Limb (tissue), 2 donors: ENCODE measurements at regions not wholly inside any gene's neighbourhood (a gene's known extent, or its start where the extent isn't known, plus 50 kb on each side); places are given as distances from the start of the nearest gene placed in this dataset.
"Not testable (repeated sequence)": the region's sequence is repeated elsewhere in the genome, so short reads cannot be mapped to it uniquely, and the experiment has no call there.

Source experiments
- DNase-seq, 2 donors: peaks; one replicate each; pipeline ENCODE4 v3.0.0-alpha.2; 2016; ENCODE audit errors: extremely low spot score in 2 of 2

DNA sequence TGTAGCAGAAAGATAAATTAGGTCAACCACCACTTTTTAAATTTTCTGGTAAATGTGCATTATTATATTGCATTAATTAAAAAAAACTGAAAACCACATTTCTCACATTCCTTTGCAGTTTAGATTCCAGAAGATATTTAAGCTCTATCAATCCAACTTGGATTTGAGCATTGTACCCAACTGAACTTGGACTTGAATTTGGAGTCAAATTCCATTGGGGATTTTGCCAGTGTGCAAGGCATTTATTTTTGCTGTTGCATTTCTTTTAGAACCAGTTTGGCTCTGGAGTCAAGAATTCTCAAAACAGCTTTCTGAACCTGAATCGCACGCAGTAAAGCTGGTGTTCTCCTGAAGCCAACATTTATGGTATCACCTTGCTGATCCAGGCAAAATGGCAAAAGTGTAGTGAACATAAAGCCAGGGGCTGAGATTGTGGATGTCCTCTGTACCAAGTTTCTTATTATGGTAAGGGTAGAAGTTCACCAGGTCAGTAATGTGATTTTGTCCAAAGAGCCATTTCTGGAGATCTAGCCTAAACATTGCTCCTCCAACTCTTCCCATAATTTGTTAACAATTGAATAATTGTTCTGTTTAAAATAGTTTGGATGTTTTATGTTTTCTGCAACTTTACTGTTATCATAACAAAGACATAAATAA lies 890.9 kb downstream of the LRRIQ3 start:
- DNase-seq = no peak

DNA sequence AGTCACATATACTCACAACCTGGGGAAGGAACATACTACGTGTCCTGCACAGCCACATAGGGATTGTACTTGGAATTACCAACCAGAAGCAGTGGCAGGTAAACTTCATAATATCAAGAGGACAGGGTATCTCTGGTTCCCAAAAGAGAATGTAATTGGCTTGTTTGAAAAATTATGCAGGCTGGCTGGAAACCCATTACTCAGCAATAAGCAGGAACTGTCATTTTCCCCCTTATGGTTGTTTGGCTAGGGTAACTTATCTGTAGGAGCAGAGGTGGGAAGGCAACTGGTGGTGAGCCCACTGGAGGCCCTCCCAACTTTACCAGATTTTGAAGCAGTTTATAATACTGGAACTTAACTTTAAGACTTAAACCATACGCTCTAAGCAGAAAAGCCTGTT lies 924.1 kb downstream of the LRRIQ3 start:
- DNase-seq = no peak

GRCh38 chr1:73245196-73245595 lies 952.8 kb downstream of the LRRIQ3 start:
- DNase-seq = not testable (repeated sequence)

DNA sequence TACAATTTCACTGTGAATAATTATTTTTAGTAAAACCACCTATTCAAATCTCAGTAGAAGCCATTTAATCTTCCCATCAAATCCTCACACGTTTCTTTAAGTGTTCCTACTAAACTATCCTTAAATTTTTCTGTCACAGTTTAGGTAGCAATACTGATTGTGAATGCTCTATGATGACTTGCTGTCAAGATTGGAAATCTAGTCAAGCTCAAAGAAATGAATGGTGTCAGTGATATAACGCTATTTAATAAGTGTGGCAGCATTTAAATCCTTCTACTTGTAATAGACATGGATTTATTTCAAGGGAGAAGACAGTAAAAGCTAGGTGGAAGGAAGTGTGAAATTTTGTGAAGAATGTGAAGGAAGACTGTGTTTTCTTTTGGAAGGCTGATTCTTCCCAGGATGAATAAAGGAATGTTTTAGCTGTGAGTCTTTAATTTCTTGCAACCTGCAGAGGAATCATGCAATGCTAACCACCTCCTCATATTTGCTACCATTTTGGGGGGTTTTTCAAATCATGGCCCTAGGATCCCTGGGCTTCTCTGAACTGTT lies 936.7 kb upstream of the NEGR1 start:
- DNase-seq = no peak

DNA sequence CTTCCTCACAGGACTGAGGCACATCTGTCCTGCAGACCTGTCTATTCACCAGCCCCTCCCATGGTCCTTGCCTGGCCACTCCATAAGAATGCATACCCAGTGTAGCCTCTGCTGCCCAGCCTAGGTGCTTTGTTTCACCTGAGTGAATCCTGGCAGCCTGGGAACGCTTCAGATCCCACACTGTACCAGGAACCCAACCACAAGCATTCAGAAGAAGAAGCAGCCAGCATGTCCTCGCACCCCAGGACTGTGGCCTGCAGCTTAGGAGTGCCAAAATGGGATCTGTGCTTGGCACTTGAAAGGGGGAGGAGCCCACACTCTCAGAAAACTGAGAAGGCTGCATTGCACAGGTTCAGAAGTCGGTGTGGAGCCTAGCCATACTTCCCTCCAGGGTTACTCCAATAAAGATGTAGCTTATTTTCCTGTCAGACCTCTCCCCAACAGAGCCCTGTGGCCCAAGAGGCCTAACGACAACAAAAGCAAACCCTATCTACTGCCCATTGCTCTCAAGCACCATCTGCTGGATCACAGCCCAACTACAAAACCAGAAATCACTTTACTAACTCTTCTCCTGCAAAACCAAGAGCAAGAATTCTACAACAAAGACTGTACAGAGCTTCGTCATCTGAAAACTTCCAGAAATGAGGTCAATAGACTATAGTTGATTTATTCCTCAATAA lies 923.1 kb upstream of the NEGR1 start:
- no peak for DNase-seq

DNA sequence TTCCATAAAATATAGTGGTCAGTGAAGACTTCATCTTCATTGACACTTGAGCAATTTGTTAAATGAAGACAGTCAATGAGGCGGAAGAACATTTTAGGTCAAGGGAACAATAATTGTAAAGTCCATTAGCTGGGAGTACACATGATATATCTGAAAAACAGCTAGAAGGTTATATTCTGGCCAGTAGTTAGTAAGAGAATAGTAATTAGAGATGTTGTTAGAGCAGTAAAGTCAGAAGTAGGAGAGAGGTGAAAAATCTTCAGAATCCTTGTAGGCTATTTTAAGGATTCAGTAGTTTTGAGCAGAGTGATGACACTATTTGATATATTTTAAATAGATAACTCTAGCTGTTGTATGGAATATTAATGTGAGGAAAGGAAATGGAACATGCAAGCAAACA lies 915.6 kb upstream of the NEGR1 start:
- DNase-seq = no peak

- DNase-seq = no peak
Measured at GRCh38 chr1:73194965-73195364, 912.6 kb upstream of the NEGR1 start.

DNA sequence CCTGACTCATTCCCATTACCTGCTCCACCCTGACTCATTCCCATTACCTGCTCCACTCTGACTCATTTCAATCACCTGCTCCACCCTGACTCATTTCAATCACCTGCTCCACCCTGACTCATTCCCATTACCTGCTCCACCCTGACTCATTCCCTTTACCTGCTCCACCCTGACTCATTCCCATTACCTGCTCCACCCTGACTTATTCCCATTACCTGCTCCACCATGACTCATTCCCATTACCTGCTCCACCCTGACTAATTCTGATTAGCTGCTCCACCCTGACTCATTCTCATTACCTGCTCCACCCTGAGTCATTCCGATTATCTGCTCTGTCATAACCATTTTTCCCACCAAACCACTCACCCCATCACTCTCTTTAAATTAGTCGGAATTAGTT lies 901.2 kb upstream of the NEGR1 start:
- not testable (repeated sequence) for DNase-seq

GRCh38 chr1:73181190-73181540 lies 898.8 kb upstream of the NEGR1 start:
- DNase-seq = no peak

GRCh38 chr1:73180397-73181189 lies 898.3 kb upstream of the NEGR1 start:
- no peak for DNase-seq

DNA sequence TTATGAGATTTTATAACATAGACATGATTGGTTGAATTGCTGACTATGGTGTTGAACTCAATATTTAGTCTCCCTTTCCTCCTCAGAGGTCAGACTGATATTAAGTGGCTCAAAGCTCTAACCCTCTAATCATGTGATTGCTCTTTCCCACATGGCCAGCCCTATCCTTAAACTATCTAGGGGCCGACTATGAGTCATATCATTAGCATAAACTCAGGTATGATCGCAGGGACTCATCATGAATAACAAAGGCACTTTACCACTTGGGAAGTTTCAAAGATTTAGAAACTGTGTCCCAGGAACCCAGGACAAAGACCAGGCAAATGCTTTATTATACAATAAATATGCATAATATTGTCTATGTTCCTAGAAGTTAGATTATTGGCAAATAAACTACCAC lies 894.6 kb upstream of the NEGR1 start:
- DNase-seq = no peak

DNA sequence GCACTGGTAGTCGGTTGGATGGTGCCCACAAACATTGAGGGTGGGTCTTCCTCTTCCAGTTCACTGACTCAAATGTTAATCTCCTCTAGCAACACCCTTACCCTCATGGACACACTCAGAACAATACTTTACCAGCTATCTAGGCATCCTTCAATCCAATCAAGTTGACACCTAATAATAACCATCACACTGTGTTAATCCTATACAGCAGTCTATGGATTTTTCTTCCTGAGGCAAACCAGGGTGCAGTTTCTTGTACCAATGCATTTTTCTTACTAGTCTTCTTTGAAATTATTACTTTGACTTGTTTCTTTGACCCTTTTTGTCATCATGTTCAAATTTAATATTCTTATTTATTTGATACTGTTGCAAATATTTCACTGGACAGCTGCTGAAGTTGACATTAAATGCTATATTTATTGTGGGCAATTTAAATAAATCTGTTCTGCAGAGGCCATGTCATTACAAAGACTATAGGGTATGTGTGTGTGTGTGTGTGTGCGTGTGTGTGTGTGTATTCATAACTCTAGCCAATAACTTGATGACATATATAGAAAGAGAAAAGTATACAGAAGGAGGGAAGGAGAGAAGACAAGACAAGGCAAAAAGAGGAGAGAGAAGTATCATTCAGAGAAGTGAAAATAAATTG lies 884.8 kb upstream of the NEGR1 start:
- DNase-seq = no peak

DNA sequence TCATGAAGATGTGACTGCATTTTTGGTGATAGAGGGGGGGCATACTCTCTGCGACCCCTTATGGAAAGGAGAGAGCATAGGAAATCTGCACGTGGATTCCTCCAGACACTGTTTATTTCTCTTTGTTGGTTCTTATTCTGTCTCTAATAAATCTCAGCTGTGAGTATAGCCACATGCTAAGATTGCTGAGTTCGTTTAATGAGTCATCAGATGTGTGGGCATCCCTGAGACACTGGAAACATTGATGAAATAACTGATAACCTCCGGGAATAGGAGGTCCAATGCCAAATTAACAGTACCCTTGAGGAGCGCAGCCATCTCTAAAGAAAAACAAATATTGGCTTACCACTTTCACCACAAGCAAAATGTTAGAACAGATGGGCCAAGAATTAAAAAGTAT lies 880.2 kb upstream of the NEGR1 start:
- DNase-seq = no peak

GRCh38 chr1:73161418-73161817 lies 879.1 kb upstream of the NEGR1 start:
- no peak for DNase-seq

DNA sequence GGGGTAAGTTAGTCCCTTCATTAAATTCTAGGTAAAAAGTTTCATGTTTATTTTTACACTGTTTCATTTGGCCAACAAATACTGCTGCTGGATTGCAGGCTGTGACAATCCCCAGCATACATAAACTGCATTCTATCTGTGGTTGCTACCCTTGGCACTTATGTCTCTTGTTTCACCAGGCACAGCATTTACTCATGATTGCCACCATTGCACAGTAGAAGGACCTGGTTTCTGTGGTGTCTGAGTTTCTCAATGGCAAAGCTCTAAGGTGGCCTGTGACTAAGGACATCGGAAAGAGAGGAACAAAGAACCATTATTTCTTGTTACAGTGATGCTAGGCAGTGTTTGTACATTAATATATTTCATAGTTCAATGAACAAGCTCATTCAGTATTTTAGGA lies 878.4 kb upstream of the NEGR1 start:
- DNase-seq = no peak

DNA sequence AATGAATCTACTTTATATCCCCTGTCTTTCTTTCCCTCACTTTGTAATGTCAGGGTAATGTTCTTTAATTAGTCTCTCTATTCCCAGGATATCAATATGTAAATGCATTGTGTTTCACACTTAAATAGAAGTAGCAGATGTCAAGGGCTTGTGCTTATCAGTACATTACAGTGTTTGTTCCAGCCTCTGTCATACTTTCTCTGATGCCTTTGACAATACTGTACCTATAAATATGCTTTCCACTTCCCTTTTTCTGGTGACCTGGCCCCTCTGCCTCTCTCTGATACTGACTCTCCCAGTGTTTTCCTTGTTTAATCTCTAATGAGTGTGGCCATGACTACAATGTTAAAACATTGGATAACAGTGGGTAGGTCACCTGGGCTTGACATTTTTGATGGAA lies 862.0 kb upstream of the NEGR1 start:
- no peak for DNase-seq

GRCh38 chr1:73136975-73137374 lies 854.6 kb upstream of the NEGR1 start:
- DNase-seq = no peak

- no peak for DNase-seq
Measured at GRCh38 chr1:73106931-73107330, 824.6 kb upstream of the NEGR1 start.

GRCh38 chr1:73105755-73106154 lies 823.4 kb upstream of the NEGR1 start:
- DNase-seq = no peak

DNA sequence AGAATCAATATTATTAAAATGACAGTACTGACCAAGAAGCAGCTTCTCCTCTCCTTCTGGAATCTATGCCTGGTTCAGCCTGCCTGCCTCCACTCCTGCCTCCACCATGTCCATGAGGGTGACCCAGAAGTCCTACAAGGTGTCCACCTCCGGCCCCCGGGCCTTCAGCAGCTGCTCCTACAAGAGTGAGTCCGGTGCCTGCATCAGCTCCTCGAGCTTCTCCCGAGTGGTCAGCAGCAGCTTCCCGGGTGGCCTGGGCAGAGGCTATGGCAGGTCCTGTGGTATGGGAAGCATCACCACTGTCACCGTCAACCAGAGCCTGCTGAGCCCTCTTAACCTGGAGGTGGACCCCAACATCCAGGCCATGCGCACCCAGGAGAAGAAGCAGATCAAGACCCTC lies 822.4 kb upstream of the NEGR1 start:
- DNase-seq = no peak

DNA sequence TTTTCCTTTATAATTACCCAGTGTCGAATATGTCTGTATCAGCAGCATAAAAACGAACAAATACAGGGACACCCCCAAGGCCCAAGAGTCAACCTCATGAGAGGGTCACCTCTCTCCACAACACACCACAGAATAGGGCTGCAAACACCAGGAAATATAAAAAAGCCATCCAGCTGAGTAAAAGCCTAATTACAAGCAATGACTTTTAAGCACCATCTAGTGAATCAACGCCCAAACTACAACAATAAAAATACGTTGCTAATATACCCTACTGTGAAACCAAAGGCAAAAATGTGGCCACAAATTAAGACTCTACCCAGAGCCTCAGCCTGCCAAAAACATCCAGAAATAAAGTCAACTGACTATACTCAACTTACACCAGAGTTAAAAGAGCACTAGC lies 817.9 kb upstream of the NEGR1 start:
- DNase-seq = no peak

DNA sequence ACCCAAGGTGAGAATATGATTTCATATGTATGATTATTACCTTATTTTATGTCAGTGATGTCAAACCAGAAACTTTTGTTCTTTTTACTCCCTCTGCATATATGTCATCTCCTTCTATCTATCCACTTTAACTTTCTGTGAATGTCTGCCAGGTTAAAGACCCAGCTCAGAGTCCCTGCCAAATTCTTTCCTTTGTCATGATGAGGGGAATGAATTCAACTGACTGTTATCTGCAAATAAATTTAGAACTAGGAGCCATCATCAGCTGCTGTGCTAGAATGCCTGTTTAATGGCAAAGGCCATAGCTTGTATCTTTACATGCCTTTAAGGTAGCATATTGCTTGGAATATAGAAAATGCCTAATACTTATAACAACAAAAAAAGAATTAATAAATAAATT lies 815.6 kb upstream of the NEGR1 start:
- DNase-seq = no peak
